GM06990 (cell line): ENCODE measurements at regions not wholly inside any gene's neighbourhood (a gene's known extent, or its start where the extent isn't known, plus 50 kb on each side); places are given as distances from the start of the nearest gene placed in this dataset.

ENCODE experiments used
- DNase-seq: peaks from one replicate; pipeline ENCODE4 v3.0.0-alpha.2; 2011; ENCODE audit not compliant: insufficient read length; ENCODE audit errors: extremely low read depth
- H3K27me3 ChIP-seq: replicated peaks from 2 replicates; pipeline ENCODE4 v1.6.0; 2011; ENCODE audit warnings: low read length; ENCODE audit not compliant: control insufficient read depth, insufficient read depth
- H3K36me3 ChIP-seq: 2 replicates; pipeline ENCODE4 v1.5.1; 2011; ENCODE audit warnings: low read length; ENCODE audit not compliant: control insufficient read depth, insufficient read depth
- H3K4me3 ChIP-seq: replicated peaks from 2 replicates; pipeline ENCODE4 v1.5.1; 2011; ENCODE audit warnings: low read depth, mild to moderate bottlenecking, control low read depth, low read length
- TF ChIP-seq, protein P1 (sequence below): IDR thresholded peaks from 2 replicates; pipeline ENCODE4 v1.5.1; 2011; ENCODE audit warnings: low read length, control low read depth, mild to moderate bottlenecking, inconsistent platforms; ENCODE audit not compliant: insufficient read depth, poor library complexity, severe bottlenecking

GRCh38 chrX:45766981-45767501 is 566.4 kb upstream of the DIPK2B start:
- no peak for DNase-seq
- no peaks in the 10 kb centered on the region for H3K36me3 ChIP-seq
- TF ChIP-seq, protein P1, sequence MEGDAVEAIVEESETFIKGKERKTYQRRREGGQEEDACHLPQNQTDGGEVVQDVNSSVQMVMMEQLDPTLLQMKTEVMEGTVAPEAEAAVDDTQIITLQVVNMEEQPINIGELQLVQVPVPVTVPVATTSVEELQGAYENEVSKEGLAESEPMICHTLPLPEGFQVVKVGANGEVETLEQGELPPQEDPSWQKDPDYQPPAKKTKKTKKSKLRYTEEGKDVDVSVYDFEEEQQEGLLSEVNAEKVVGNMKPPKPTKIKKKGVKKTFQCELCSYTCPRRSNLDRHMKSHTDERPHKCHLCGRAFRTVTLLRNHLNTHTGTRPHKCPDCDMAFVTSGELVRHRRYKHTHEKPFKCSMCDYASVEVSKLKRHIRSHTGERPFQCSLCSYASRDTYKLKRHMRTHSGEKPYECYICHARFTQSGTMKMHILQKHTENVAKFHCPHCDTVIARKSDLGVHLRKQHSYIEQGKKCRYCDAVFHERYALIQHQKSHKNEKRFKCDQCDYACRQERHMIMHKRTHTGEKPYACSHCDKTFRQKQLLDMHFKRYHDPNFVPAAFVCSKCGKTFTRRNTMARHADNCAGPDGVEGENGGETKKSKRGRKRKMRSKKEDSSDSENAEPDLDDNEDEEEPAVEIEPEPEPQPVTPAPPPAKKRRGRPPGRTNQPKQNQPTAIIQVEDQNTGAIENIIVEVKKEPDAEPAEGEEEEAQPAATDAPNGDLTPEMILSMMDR = no peak

DNA sequence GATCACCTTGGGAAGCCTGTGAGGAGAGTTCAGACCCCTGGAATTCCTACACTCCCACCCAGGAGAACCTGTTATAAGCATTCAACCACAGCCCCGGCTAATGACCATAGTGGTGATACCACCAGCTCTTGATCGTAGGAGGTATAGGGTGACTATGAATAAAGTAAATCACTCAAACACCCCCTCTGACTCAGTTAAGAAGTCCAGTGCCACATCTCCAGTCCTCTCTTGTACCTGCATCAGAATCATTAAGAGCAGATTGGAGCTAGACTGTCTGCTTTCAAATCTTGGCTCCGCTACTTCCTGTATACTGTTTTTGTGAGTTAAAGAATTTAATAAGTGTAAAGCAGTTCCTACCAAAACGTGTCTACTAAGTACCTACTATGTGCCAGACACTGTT is 565.1 kb upstream of the DIPK2B start:
- TF ChIP-seq, protein P1 = no peak
- DNase-seq = no peak
- no peak overlapping the region for H3K4me3 ChIP-seq

More at GRCh38 chrX:45766981-45767501, 566.4 kb upstream of the DIPK2B start:
- Histone ChIP-seq H3K4me3 (peak overlapping the region; percentile 53), H3K27me3 (no peaks in the 10 kb centered on the region)

DNA sequence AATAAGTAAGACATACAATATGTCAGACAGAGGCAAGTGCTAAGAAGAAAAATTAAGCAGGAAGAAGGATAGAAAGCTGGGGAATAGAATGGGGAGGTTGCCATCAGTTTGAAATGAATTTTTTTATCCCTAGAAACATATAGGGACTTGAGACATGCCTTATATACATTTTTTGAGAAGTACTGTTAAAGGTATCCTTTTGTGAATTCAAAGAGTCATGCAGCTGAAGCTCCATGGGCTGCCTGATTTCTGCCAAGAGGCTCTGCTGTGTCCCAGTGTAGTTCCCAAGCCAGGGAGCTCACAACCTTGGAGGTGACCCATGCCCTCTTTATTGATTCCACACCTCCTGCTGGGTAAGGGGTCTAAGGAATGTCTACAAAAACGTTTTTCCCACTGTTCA is 564.6 kb upstream of the DIPK2B start:
- no peak for DNase-seq
- H3K36me3 ChIP-seq = no peaks in the 10 kb centered on the region
- TF ChIP-seq, protein P1 = no peak
- H3K4me3 ChIP-seq = no peak overlapping the region
- H3K27me3 ChIP-seq = no peaks in the 10 kb centered on the region

More for the DNA sequence above, 565.1 kb upstream of the DIPK2B start:
- no peaks in the 10 kb centered on the region for H3K36me3 ChIP-seq
- no peaks in the 10 kb centered on the region for H3K27me3 ChIP-seq

DNA sequence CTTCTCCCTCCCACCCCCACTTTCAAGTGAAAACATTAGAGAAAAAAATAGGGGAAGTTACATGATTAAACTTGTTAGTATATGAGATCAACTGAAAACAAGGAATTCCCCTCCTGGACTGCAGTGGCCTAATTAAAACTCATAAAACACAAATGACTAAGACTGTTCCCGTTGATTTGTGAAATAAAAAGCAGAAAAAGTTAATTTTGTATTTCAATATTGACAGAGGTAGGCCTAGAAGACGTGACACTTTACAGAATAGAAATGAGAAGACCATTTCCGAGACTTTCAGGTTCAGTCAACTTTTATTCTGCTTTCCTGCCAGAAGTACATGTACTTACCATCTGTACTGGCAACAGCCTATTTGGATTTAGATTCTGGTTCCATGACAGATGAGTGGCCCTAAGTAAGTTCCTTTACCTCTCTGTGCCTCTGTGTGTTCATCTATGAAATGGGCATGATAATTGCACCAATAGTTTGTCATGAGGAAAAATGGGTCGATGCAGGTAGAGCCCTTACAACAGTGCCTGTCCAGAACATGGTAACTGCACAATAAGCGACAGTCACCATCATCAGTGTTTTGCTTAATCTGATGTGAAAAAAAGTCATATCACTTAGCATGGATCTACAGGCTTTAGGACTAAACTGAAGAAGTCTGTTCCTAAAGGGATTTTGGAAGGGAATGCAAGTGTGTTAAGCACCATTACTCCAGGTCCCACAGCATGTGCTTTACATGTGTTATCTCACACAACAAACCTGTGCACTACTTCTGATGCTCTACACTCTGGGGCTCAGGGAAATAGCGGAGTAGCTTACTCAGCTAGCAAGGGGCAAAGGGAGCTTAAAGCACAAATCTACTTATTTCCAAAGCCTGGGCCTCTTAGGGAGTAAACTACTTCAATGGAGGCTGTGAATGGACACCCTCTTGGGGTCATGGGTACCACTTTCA is 562.3 kb upstream of the DIPK2B start:
- Histone ChIP-seq H3K36me3 (no peaks in the 10 kb centered on the region), H3K27me3 (no peaks in the 10 kb centered on the region), H3K4me3 (no peak overlapping the region)
- TF ChIP-seq, protein P1 = no peak
- DNase-seq = peak; percentile 53

DNA sequence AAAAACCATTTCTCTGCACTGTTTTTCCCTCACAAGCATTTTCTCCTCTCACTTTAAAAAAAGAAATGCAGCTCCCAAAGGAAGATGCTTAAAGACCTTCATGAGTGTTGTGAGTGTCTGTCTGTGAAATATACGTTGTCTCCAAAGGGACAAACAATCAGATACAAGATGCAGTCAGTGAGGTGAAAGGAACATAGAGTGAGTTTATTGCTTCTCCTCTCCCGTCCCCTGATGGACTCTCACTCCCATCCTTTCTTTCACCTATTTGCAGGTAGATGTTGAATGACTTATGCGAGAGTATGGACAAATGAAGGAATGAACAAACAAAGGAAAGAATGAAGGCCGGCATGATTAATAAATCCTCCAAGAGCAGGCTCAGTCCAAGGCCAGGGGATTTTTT is 561.2 kb upstream of the DIPK2B start:
- no peak for DNase-seq
- Histone ChIP-seq H3K27me3 (no peaks in the 10 kb centered on the region), H3K36me3 (no peaks in the 10 kb centered on the region), H3K4me3 (no peak overlapping the region)
- TF ChIP-seq, protein P1 = no peak
